ENCODE measurements at regions not wholly inside any gene's neighbourhood (a gene's known extent, or its start where the extent isn't known, plus 50 kb on each side); places are given as distances from the start of the nearest gene placed in this dataset.

DNA sequence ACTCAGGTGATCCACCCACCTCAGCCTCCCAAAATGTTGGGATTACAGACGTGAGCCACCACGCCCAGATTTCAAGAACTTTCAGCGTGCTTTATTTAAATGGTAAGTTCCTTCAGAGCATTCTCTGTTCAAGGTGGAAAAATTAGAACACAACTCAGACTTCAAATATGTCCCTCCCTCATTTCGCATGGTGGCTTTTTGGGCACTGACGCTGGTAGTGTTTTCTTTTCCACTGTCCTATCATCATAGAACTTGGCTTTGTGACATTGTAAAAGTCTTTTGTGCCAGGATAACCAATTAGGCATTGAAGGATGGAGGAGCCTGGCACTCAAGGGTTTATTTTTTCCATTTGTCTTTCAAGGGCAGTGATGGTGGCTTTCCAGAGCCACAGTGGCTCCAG is 190.8 kb downstream of the NUAK1 start:
- DNase-seq (ENCODE audit: low spot score), result no peak
- TF ChIP-seq, protein P1, sequence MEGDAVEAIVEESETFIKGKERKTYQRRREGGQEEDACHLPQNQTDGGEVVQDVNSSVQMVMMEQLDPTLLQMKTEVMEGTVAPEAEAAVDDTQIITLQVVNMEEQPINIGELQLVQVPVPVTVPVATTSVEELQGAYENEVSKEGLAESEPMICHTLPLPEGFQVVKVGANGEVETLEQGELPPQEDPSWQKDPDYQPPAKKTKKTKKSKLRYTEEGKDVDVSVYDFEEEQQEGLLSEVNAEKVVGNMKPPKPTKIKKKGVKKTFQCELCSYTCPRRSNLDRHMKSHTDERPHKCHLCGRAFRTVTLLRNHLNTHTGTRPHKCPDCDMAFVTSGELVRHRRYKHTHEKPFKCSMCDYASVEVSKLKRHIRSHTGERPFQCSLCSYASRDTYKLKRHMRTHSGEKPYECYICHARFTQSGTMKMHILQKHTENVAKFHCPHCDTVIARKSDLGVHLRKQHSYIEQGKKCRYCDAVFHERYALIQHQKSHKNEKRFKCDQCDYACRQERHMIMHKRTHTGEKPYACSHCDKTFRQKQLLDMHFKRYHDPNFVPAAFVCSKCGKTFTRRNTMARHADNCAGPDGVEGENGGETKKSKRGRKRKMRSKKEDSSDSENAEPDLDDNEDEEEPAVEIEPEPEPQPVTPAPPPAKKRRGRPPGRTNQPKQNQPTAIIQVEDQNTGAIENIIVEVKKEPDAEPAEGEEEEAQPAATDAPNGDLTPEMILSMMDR (IDR thresholded peaks at IDR 0.05; ENCODE audit: extremely low read depth, missing control alignments), result no peak

DNA sequence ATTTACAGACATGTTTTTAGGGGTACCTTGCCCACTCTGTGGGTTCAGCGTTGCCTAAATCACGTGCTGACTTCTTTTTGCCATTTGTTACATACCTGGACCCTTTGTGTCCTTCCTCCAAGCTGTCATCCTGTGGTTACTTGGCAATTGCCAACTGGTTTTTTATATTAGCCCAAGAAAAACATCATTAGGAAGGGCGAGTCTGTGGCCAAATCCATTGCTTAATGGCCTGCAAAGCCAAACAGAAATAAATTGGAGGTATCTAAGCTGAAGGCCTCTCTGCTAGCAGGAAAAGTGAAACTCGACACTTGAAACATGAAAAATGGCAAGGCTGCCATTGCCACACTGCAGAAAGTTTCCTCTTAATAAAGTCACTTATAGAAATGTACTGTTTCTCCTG is 190.4 kb downstream of the NUAK1 start:
- TF ChIP-seq, protein P1 (IDR thresholded peaks at IDR 0.05; ENCODE audit: extremely low read depth, missing control alignments), result no peak
- DNase-seq (ENCODE audit: low spot score), result no peak

DNA sequence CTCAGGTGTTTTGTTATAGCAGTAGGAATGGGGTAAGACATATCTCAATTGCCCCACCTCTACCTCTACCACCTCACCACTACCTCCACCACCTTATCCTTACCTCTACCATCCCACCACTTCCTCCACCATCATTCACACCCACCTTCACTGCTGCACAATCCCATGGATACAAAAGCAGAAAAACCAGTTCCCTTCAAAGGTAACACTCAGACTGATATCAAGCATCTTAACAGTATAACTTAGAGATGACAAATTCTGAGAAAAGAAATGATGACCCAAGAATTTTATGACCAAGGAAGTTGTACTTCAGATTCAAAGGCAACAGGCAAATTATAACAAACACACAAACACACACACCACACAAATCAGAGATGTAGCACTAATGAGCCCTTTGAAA is 189.4 kb downstream of the NUAK1 start:
- TF ChIP-seq, protein P1 (IDR thresholded peaks at IDR 0.05; ENCODE audit: extremely low read depth, missing control alignments), result no peak
- no peak for DNase-seq (ENCODE audit: low spot score)

DNA sequence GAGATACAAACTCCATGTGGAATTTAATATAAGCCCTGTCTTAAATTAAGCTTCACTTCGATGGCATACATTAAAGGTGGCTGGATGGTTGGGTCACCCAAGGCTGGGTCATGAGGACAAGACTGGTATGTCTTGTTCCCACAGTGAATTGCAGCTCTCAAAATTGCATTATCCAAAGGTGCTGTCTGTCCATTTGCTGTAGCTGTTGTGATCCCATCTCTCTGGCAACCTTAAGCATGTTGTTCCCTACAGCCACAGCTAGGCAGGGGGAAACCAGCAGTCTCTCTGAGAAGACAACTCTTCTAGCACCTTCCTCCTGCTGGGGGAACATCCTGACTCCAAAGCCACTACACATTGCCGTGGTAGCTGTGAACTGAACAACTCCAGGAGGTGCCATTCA is 187.0 kb downstream of the NUAK1 start:
- DNase-seq (ENCODE audit: low spot score), result no peak
- TF ChIP-seq, protein P1 (IDR thresholded peaks at IDR 0.05; ENCODE audit: extremely low read depth, missing control alignments), result no peak

DNA sequence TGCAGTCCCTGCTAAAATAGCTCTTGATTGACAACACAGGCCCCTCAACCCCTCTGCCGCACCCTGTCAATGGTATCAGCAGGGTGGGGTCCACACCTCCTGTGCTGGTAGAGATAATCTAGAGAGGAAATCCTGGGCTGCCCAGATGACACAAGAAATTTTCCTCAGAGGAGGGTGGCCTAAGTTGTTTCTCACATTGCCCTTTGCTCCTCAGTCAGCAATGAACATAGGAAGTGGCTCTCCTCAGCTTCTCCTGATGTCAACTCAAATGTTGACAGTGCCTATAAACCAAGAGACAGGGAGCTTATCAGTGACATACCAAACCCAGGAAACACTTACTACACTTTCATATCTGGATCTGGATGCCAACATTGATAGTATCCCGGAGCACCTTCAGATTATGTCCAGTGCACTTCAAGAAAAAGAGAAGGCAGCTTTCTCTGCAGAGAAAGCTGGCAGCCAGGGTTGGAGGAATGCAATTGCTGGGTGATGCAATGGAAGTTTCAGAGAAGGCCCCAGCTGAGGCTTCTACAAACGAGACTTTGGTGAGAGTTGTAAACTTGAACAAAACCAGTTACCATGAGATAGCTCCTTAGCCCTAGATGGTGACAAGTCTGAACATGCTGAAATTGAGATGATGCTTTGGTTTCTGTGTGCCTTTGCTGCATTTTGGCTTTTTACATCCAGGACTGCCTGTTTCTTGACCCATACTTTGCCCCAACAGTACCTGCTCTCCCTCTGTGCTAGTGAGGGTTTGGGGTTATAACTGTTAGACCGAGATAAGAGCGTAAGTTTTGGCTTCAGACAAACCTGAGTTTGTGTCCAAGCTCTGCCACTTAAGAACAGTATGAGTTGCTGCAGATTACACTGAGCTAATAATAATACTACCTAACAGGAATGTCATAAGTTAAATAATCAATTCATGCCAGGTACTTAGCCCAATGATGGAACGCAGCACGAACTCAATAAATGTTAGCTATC is 183.5 kb downstream of the NUAK1 start:
- TF ChIP-seq, protein P1 (IDR thresholded peaks at IDR 0.05; ENCODE audit: extremely low read depth, missing control alignments), result no peak
- DNase-seq (ENCODE audit: low spot score), result no peak

DNA sequence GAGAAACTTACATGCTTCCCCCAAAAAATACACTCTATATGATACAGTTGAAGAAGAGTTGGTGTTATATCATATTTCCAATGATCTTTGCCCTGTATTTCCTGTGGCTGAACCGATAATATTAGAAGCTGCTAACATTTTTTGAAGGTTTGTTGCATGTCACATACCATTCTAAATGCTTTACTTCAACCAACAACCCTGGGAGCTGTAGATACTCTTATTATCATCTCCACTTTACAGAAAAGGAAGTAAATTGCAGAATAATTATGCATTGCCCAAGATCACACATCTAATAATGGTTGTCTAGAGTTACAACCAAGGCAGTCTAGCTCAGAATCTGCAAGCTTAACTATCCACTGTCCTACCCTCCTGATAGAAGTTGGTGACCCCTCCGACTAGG is 182.8 kb downstream of the NUAK1 start:
- DNase-seq (ENCODE audit: low spot score), result no peak
- TF ChIP-seq, protein P1 (IDR thresholded peaks at IDR 0.05; ENCODE audit: extremely low read depth, missing control alignments), result no peak

DNA sequence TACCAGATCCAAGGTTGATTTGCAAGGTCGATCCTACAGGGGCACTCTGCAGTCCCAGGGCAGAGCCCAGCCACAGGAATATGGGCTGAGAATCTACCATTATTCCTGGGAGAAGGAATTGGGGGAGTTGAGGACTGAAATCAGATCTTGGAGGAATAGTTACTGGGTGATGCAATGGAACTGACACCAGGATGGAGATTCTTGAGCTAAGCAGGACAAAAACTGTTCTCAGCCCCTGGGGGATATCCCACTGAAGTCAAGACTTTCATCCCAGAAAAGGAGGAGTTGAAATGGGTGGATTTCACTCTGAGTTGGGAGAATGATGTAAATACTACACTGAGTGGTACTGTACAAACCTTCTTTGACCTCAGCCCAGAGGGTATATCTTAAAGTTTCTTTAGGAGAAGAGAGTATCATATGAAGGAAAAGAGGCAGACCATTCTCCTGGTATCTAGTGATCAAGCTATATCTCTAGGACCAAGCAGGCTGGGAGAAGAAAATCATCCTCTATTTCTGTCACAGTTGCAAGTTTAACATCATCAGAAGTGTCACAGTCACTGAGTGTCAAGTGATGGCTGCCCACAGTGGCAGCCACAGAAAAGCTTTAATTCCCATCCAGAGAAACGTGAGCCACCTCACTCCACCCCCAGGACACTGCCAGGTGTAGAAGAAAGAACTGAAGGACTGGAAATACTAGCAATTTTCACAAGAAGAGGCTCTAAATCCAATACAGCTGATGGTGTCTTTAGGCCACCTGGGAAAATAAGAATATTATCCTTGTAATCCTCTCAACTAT is 181.9 kb downstream of the NUAK1 start:
- TF ChIP-seq, protein P1 (IDR thresholded peaks at IDR 0.05; ENCODE audit: extremely low read depth, missing control alignments), result no peak
- no peak for DNase-seq (ENCODE audit: low spot score)

Measured in GM20000 (cell line).